Retinal pigment epithelial cell (primary cell): ENCODE measurements at regions not wholly inside any gene's neighbourhood (a gene's known extent, or its start where the extent isn't known, plus 50 kb on each side); places are given as distances from the start of the nearest gene placed in this dataset.

Experiments
- DNase-seq: peaks from one replicate; pipeline ENCODE4 v3.0.0-alpha.2; 2010; ENCODE audit warnings: low read depth
- H3K4me3 ChIP-seq: 2 replicates; pipeline ENCODE4 v1.5.1; 2011; ENCODE audit warnings: mild to moderate bottlenecking, low read length, control low read depth, moderate library complexity
- CTCF ChIP-seq: conservative IDR thresholded peaks from 2 replicates; pipeline ENCODE4 v1.5.1; 2011; ENCODE audit warnings: low read depth, low read length, control low read depth, inconsistent platforms

- no peak overlapping the region for H3K4me3 ChIP-seq
- no peak for DNase-seq
- TF ChIP-seq CTCF, result no peak
Measured at GRCh38 chr22:49363526-49364230, 464.0 kb downstream of the BRD1 start.

- H3K4me3 ChIP-seq, result no peak overlapping the region
- DNase-seq, result no peak
- TF ChIP-seq CTCF, result no peak
Measured at GRCh38 chr22:49362211-49362839, 465.3 kb downstream of the BRD1 start.

- DNase-seq, result no peak
- TF ChIP-seq CTCF, result no peak
- no peak overlapping the region for H3K4me3 ChIP-seq
Measured at GRCh38 chr22:49361164-49361563, 466.5 kb downstream of the BRD1 start.

- no peak overlapping the region for H3K4me3 ChIP-seq
- no peak for DNase-seq
- TF ChIP-seq CTCF, result no peak
Measured at GRCh38 chr22:49360746-49361145, 466.9 kb downstream of the BRD1 start.

GRCh38 chr22:49359076-49359475 is 468.6 kb downstream of the BRD1 start:
- DNase-seq, result no peak
- no peak for TF ChIP-seq CTCF
- no peak overlapping the region for H3K4me3 ChIP-seq

- no peak for TF ChIP-seq CTCF
- no peak overlapping the region for H3K4me3 ChIP-seq
- DNase-seq, result no peak
Measured at GRCh38 chr22:49357661-49358440, 469.8 kb downstream of the BRD1 start.
